Thyroid gland (tissue), 4 donors: ENCODE measurements at regions not wholly inside any gene's neighbourhood (a gene's known extent, or its start where the extent isn't known, plus 50 kb on each side); places are given as distances from the start of the nearest gene placed in this dataset.

Experiments used
- DNase-seq, 2 donors: peaks; one replicate each; pipeline ENCODE4 v3.0.0-alpha.2; 2019
- H3K27ac ChIP-seq, 3 donors: fragments of 200-600 bp; sonication (generic); 1 replicate in 2 of 3; 2 replicates in 1 of 3; pipeline ENCODE4 v1.5.1; 2016 to 2019; ENCODE audit warnings: mild to moderate bottlenecking in 1 of 3, moderate library complexity in 1 of 3
- H3K27me3 ChIP-seq: fragments of 200-600 bp; sonication (generic); one replicate; pipeline ENCODE4 v1.5.1; 2019
- H3K36me3 ChIP-seq, 2 donors: fragments of 200-600 bp; sonication (generic); one replicate each; pipeline ENCODE4 v1.5.1; 2016 to 2019
- H3K4me1 ChIP-seq, 2 donors: fragments of 200-600 bp; sonication (generic); one replicate each; pipeline ENCODE4 v1.5.1; 2017 to 2019
- H3K4me3 ChIP-seq, 3 donors: fragments of 200-600 bp; sonication (generic); replicated peaks in 1 of 3; 1 replicate in 2 of 3; 2 replicates in 1 of 3; pipeline ENCODE4 v1.5.1; 2016; ENCODE audit warnings: mild to moderate bottlenecking in 1 of 3
- H3K9me3 ChIP-seq: fragments of 200-600 bp; sonication (generic); one replicate; pipeline ENCODE4 v1.5.1; 2017
- CTCF ChIP-seq, 6 experiments: fragments of 200-600 bp in 3 of 6; fragments of 450-650 bp in 3 of 6; sonication (generic) in 3 of 6; IDR thresholded peaks; one replicate each; pipeline ENCODE4 v1.5.1; 2016 to 2019; ENCODE audit warnings: antibody characterized with exemption in 6 of 6, mild to moderate bottlenecking in 2 of 6, inconsistent platforms in 1 of 6, moderate library complexity in 1 of 6
- POLR2A ChIP-seq, 2 donors: fragments of 450-650 bp; IDR thresholded peaks; one replicate each; pipeline ENCODE4 v1.6.1; 2017; ENCODE audit warnings: antibody characterized with exemption in 2 of 2, mild to moderate bottlenecking in 2 of 2, moderate library complexity in 1 of 2
- WGBS, 2 donors: methylation state at CpG; one replicate each; pipeline ENCODE4 v1.1.5; 2017; 5-methylcytosine and 5-hydroxymethylcytosine counted together
- intact Hi-C: fragments of 100-400 bp; cut with DNase I; formaldehyde crosslinking; loops from one replicate; pipeline ENCODE4 v1.15.1; 2023

GRCh38 chr20:23160536-23161243 is 74.6 kb upstream of the CD93 start:
- 33 to 71% methylated on average over 2 to 6 of the region's 6 CpGs for WGBS, 2 donors
- Histone ChIP-seq H3K36me3 (no peaks in the 10 kb centered on the region), H3K4me1 (peaks cover 11 to 36% of the 10 kb centered on the region in 2 donors), H3K27ac (peak overlapping the region in 2 of 3 donors; percentile 14 to 22), H3K9me3 (no peaks in the 10 kb centered on the region), H3K27me3 (no peaks in the 10 kb centered on the region), H3K4me3 (no peak overlapping the region)
- peak in 1 of 2 donors; percentile 37 for DNase-seq
- TF ChIP-seq CTCF (IDR thresholded peaks at IDR 0.05) (no peak), POLR2A (IDR thresholded peaks at IDR 0.05) (no peak)
- intact Hi-C loops, result no loop called here

- no peak for TF ChIP-seq CTCF (IDR thresholded peaks at IDR 0.05)
- no peak for TF ChIP-seq POLR2A (IDR thresholded peaks at IDR 0.05)
- Histone ChIP-seq H3K36me3 (no peaks in the 10 kb centered on the region), H3K9me3 (no peaks in the 10 kb centered on the region), H3K4me3 (no peak overlapping the region), H3K27ac (peak overlapping the region in 2 of 3 donors; percentile 18 to 46), H3K4me1 (peaks cover 11 to 36% of the 10 kb centered on the region in 2 donors), H3K27me3 (no peaks in the 10 kb centered on the region)
- 71 to 83% methylated on average over 4 of the region's 4 CpGs for WGBS, 2 donors
- DNase-seq, result no peak
- intact Hi-C loops, result no loop called here
Measured at GRCh38 chr20:23159947-23160318, 73.8 kb upstream of the CD93 start.

- H3K4me3 ChIP-seq, result no peak overlapping the region
- TF ChIP-seq POLR2A (IDR thresholded peaks at IDR 0.05) (no peak), CTCF (IDR thresholded peaks at IDR 0.05) (no peak)
- WGBS, 2 donors, result 61 to 66% methylated on average over 3 of the region's 3 CpGs
- peak overlapping the region in 1 of 3 donors; percentile 46 for H3K27ac ChIP-seq
- H3K9me3 ChIP-seq, result no peaks in the 10 kb centered on the region
- intact Hi-C loops, result no loop called here
- H3K4me1 ChIP-seq, result peaks cover 11 to 36% of the 10 kb centered on the region in 2 donors
- H3K27me3 ChIP-seq, result no peaks in the 10 kb centered on the region
- DNase-seq, result no peak
- no peaks in the 10 kb centered on the region for H3K36me3 ChIP-seq
Measured at GRCh38 chr20:23159256-23159946, 73.3 kb upstream of the CD93 start.

GRCh38 chr20:23157734-23158133 is 71.6 kb upstream of the CD93 start:
- intact Hi-C loops, result no loop called here
- Histone ChIP-seq H3K9me3 (no peaks in the 10 kb centered on the region), H3K4me1 (peaks cover 11 to 37% of the 10 kb centered on the region in 2 donors), H3K36me3 (no peaks in the 10 kb centered on the region), H3K4me3 (no peak overlapping the region), H3K27ac (no peak overlapping the region), H3K27me3 (no peaks in the 10 kb centered on the region)
- DNase-seq, result no peak
- no peak for TF ChIP-seq CTCF (IDR thresholded peaks at IDR 0.05)
- no peak for TF ChIP-seq POLR2A (IDR thresholded peaks at IDR 0.05)
- 91 to 96% methylated on average over 15 of the region's 15 CpGs for WGBS, 2 donors

GRCh38 chr20:23156842-23157423 is 70.8 kb upstream of the CD93 start:
- Histone ChIP-seq H3K27ac (peak overlapping the region in 2 of 3 donors; percentile 15 to 24), H3K4me1 (peaks cover 8 to 37% of the 10 kb centered on the region in 2 donors), H3K27me3 (no peaks in the 10 kb centered on the region), H3K4me3 (no peak overlapping the region), H3K9me3 (no peaks in the 10 kb centered on the region), H3K36me3 (no peaks in the 10 kb centered on the region)
- intact Hi-C loops, result no loop called here
- TF ChIP-seq POLR2A (IDR thresholded peaks at IDR 0.05), result no peak
- no peak for TF ChIP-seq CTCF (IDR thresholded peaks at IDR 0.05)
- 81 to 85% methylated on average over 5 of the region's 5 CpGs for WGBS, 2 donors
- no peak for DNase-seq
